MM.1S (cell line): ENCODE measurements at regions not wholly inside any gene's neighbourhood (a gene's known extent, or its start where the extent isn't known, plus 50 kb on each side); places are given as distances from the start of the nearest gene placed in this dataset.

Experiments
- DNase-seq: peaks from one replicate; pipeline ENCODE4 v3.0.0-alpha.2; 2015
- H2AFZ ChIP-seq: fragments of 300-600 bp; sonication (generic); 2 replicates; pipeline ENCODE4 v1.6.0; 2016; ENCODE audit warnings: antibody characterized with exemption, low read length
- H3F3A ChIP-seq: fragments of 300-600 bp; sonication (generic); 2 replicates; pipeline ENCODE4 v1.6.1; 2016; ENCODE audit warnings: mild to moderate bottlenecking, antibody characterized with exemption, low read length, moderate library complexity, mixed read lengths; ENCODE audit not compliant: insufficient read depth
- H3K27ac ChIP-seq: fragments of 300-600 bp; sonication (generic); 2 replicates; pipeline ENCODE4 v1.5.1; 2016; ENCODE audit warnings: mild to moderate bottlenecking, low read length
- H3K27me3 ChIP-seq: fragments of 300-600 bp; sonication (generic); replicated peaks from 2 replicates; pipeline ENCODE4 v1.6.0; 2016; ENCODE audit warnings: low read length; ENCODE audit not compliant: insufficient read depth
- H3K36me3 ChIP-seq: fragments of 300-600 bp; sonication (generic); replicated peaks from 2 replicates; pipeline ENCODE4 v1.6.1; 2016; ENCODE audit warnings: mild to moderate bottlenecking, low read length, mixed read lengths; ENCODE audit not compliant: insufficient read depth
- H3K4me1 ChIP-seq: fragments of 300-600 bp; sonication (generic); 2 replicates; pipeline ENCODE4 v1.6.1; 2016; ENCODE audit warnings: low read length, mixed read lengths
- H3K4me2 ChIP-seq: fragments of 300-600 bp; sonication (generic); 2 replicates; pipeline ENCODE4 v1.6.0; 2016; ENCODE audit warnings: low read depth, low read length
- H3K4me3 ChIP-seq: fragments of 300-600 bp; sonication (generic); 2 replicates; pipeline ENCODE4 v1.5.1; 2016; ENCODE audit warnings: low read length, mixed read lengths
- H3K79me2 ChIP-seq: fragments of 300-600 bp; sonication (generic); 2 replicates; pipeline ENCODE4 v1.6.1; 2016; ENCODE audit warnings: mixed run types, low read length, mixed read lengths
- H3K9ac ChIP-seq: fragments of 300-600 bp; sonication (generic); 2 replicates; pipeline ENCODE4 v1.6.1; 2016; ENCODE audit warnings: low read length, mixed read lengths
- H3K9me2 ChIP-seq: fragments of 300-600 bp; sonication (generic); replicated peaks from 2 replicates; pipeline ENCODE4 v1.6.1; 2016; ENCODE audit warnings: mild to moderate bottlenecking, low read length, mixed read lengths; ENCODE audit not compliant: insufficient read depth
- H3K9me3 ChIP-seq: fragments of 300-600 bp; sonication (generic); replicated peaks from 2 replicates; pipeline ENCODE4 v1.6.1; 2016; ENCODE audit warnings: mild to moderate bottlenecking, low read length, mixed read lengths; ENCODE audit not compliant: insufficient read depth
- H4K20me1 ChIP-seq: fragments of 300-600 bp; sonication (generic); 2 replicates; pipeline ENCODE4 v1.6.1; 2016; ENCODE audit warnings: mild to moderate bottlenecking, low read length, moderate library complexity, mixed read lengths; ENCODE audit not compliant: insufficient read depth
- CTCF ChIP-seq: fragments of 300-600 bp; sonication (generic); IDR thresholded peaks from 2 replicates; pipeline ENCODE4 v1.5.1; 2016; ENCODE audit warnings: antibody characterized with exemption, low read length, mixed read lengths
- EZH2 ChIP-seq: fragments of 300-600 bp; sonication (generic); optimal IDR thresholded peaks from 2 replicates; pipeline ENCODE3; 2017; ENCODE audit warnings: low read depth, mild to moderate bottlenecking, antibody characterized with exemption, low read length, mixed read lengths
- EZH2phosphoT487 ChIP-seq: fragments of 300-600 bp; sonication (generic); IDR thresholded peaks from 2 replicates; pipeline ENCODE4 v1.6.1; 2018; ENCODE audit warnings: antibody characterized with exemption, low read length

GRCh38 chr5:97488126-97488668 lies 305.1 kb upstream of the RIOK2 start:
- no peaks in the 10 kb centered on the region for H3K79me2 ChIP-seq
- no peaks in the 10 kb centered on the region for H3K36me3 ChIP-seq
- H3K9me3 ChIP-seq: no peaks in the 10 kb centered on the region
- no peaks in the 10 kb centered on the region for H3F3A ChIP-seq
- H3K4me2 ChIP-seq: no peak overlapping the region
- no peaks in the 10 kb centered on the region for H3K27me3 ChIP-seq
- no peak overlapping the region for H3K27ac ChIP-seq
- H3K9ac ChIP-seq: no peak overlapping the region
- no peaks in the 10 kb centered on the region for H3K9me2 ChIP-seq
- no peaks in the 10 kb centered on the region for H3K4me1 ChIP-seq
- no peak overlapping the region for H3K4me3 ChIP-seq
- DNase-seq: no peak
- TF ChIP-seq EZH2phosphoT487 (no peak), EZH2 (no peak), CTCF (no peak)
- H2AFZ ChIP-seq: no peak overlapping the region
- no peaks in the 10 kb centered on the region for H4K20me1 ChIP-seq

GRCh38 chr5:97489010-97489840 lies 306.2 kb upstream of the RIOK2 start:
- no peak overlapping the region for H3K9ac ChIP-seq
- no peak overlapping the region for H3K4me2 ChIP-seq
- no peaks in the 10 kb centered on the region for H3K27me3 ChIP-seq
- H3K79me2 ChIP-seq: no peaks in the 10 kb centered on the region
- H2AFZ ChIP-seq: no peak overlapping the region
- no peaks in the 10 kb centered on the region for H4K20me1 ChIP-seq
- no peak for DNase-seq
- no peaks in the 10 kb centered on the region for H3K9me2 ChIP-seq
- no peaks in the 10 kb centered on the region for H3K4me1 ChIP-seq
- H3K9me3 ChIP-seq: no peaks in the 10 kb centered on the region
- no peak for TF ChIP-seq EZH2phosphoT487
- TF ChIP-seq CTCF: no peak
- TF ChIP-seq EZH2: no peak
- no peaks in the 10 kb centered on the region for H3K36me3 ChIP-seq
- H3F3A ChIP-seq: no peaks in the 10 kb centered on the region
- H3K4me3 ChIP-seq: no peak overlapping the region
- H3K27ac ChIP-seq: no peak overlapping the region

- Histone ChIP-seq H3K27me3 (no peaks in the 10 kb centered on the region), H4K20me1 (no peaks in the 10 kb centered on the region), H3K79me2 (no peaks in the 10 kb centered on the region), H3F3A (no peaks in the 10 kb centered on the region), H3K4me1 (no peaks in the 10 kb centered on the region), H3K36me3 (no peaks in the 10 kb centered on the region), H3K9me2 (no peaks in the 10 kb centered on the region), H3K27ac (no peak overlapping the region), H3K9me3 (no peaks in the 10 kb centered on the region), H3K4me2 (no peak overlapping the region), H3K4me3 (no peak overlapping the region), H2AFZ (no peak overlapping the region), H3K9ac (no peak overlapping the region)
- TF ChIP-seq EZH2phosphoT487 (no peak), CTCF (no peak), EZH2 (no peak)
- DNase-seq: no peak
Measured at GRCh38 chr5:97494465-97494864, 311.4 kb upstream of the RIOK2 start.
